IMR-90 (cell line): ENCODE measurements at regions not wholly inside any gene's neighbourhood (a gene's known extent, or its start where the extent isn't known, plus 50 kb on each side); places are given as distances from the start of the nearest gene placed in this dataset.

Source experiments
- BHLHE40 ChIP-seq: fragments of 150-350 bp; IDR thresholded peaks from 2 replicates; pipeline ENCODE4 v1.6.1; 2016; ENCODE audit warnings: mild to moderate bottlenecking, low read depth, low read length
- CEBPB ChIP-seq: IDR thresholded peaks from 2 replicates; pipeline ENCODE4 v1.6.1; 2012; ENCODE audit warnings: low read depth, low read length, improper control_type of control experiment
- CTCF ChIP-seq: conservative IDR thresholded peaks from 2 replicates; pipeline ENCODE4 v1.5.1; 2012; ENCODE audit warnings: mild to moderate bottlenecking, low read depth, low read length, improper control_type of control experiment
- ELK1 ChIP-seq: fragments of 150-350 bp; IDR thresholded peaks from 2 replicates; pipeline ENCODE4 v1.6.1; 2016; ENCODE audit warnings: low read depth, mild to moderate bottlenecking, low read length, moderate library complexity, borderline replicate concordance
- MAFK ChIP-seq: IDR thresholded peaks from 2 replicates; pipeline ENCODE4 v1.6.1; 2012; ENCODE audit warnings: low read depth, low read length, improper control_type of control experiment
- MAZ ChIP-seq: IDR thresholded peaks from 2 replicates; pipeline ENCODE4 v1.6.1; 2012; ENCODE audit warnings: low read depth, mild to moderate bottlenecking, low read length, improper control_type of control experiment, moderate library complexity, borderline replicate concordance
- MXI1 ChIP-seq: IDR thresholded peaks from 2 replicates; pipeline ENCODE4 v1.6.1; 2012; ENCODE audit warnings: low read depth, mild to moderate bottlenecking, low read length, moderate library complexity, borderline replicate concordance
- NFE2L2 ChIP-seq: fragments of 150-350 bp; IDR thresholded peaks from 2 replicates; pipeline ENCODE4 v1.6.1; 2016; ENCODE audit warnings: low read depth, mild to moderate bottlenecking, low read length
- POLR2A ChIP-seq: IDR thresholded peaks from 2 replicates; pipeline ENCODE4 v1.6.1; 2012; ENCODE audit warnings: mild to moderate bottlenecking, low read depth, low read length
- RAD21 ChIP-seq: IDR thresholded peaks from 2 replicates; pipeline ENCODE4 v1.6.1; 2012; ENCODE audit warnings: low read length, improper control_type of control experiment
- RCOR1 ChIP-seq: IDR thresholded peaks from 2 replicates; pipeline ENCODE4 v1.6.1; 2012; ENCODE audit warnings: mild to moderate bottlenecking, low read length, improper control_type of control experiment; ENCODE audit not compliant: insufficient replicate concordance
- USF2 ChIP-seq: fragments of 150-350 bp; IDR thresholded peaks from 2 replicates; pipeline ENCODE4 v1.6.1; 2017; ENCODE audit warnings: mild to moderate bottlenecking, antibody characterized with exemption, low read length, low read depth

- TF ChIP-seq MXI1 (no peak), CTCF (no peak), POLR2A (no peak), ELK1 (no peak), NFE2L2 (peak; percentile 33), USF2 (no peak), CEBPB (peak; percentile 88), RAD21 (no peak), MAFK (0 out of 2 replicates have a peak, but pooled peaks have one; percentile 15), BHLHE40 (no peak), RCOR1 (no peak), MAZ (no peak)
Measured at GRCh38 chr4:122005064-122005755, 53.4 kb upstream of the TRPC3 start.
